Cardiac fibroblast (primary cell): ENCODE measurements at regions not wholly inside any gene's neighbourhood (a gene's known extent, or its start where the extent isn't known, plus 50 kb on each side); places are given as distances from the start of the nearest gene placed in this dataset.

Experiments
- DNase-seq, 2 donors: peaks; one replicate each; pipeline versions ENCODE4 v3.0.0 to v3.0.0-alpha.2; 2010; ENCODE audit warnings: low read depth in 2 of 2
- H3K4me3 ChIP-seq, 2 donors: replicated peaks in 1 of 2; 1 replicate in 1 of 2; 2 replicates in 1 of 2; pipeline ENCODE4 v1.5.1; 2011; ENCODE audit warnings: low read depth in 2 of 2, low read length in 2 of 2, mild to moderate bottlenecking in 2 of 2, moderate library complexity in 1 of 2
- CTCF ChIP-seq: IDR thresholded peaks from one replicate; pipeline ENCODE4 v1.5.1; 2011; ENCODE audit warnings: low read depth, mild to moderate bottlenecking, low read length, inconsistent platforms

GRCh38 chr16:86740906-86741799 is 162.8 kb downstream of the FOXL1 start:
- no peak for TF ChIP-seq CTCF
- H3K4me3 ChIP-seq, result peak overlapping the region; percentile 23 to 55
- peak; percentile 77 to 96 for DNase-seq

- TF ChIP-seq CTCF, result no peak
- DNase-seq, result no peak
- no peak overlapping the region for H3K4me3 ChIP-seq
Observed at GRCh38 chr16:86747761-86748160, 169.4 kb downstream of the FOXL1 start.

- no peak for DNase-seq
- H3K4me3 ChIP-seq, result no peak overlapping the region
- no peak for TF ChIP-seq CTCF
Observed at GRCh38 chr16:86748652-86749051, 170.3 kb downstream of the FOXL1 start.

GRCh38 chr16:86751076-86752030 is 173.0 kb downstream of the FOXL1 start:
- no peak overlapping the region for H3K4me3 ChIP-seq
- no peak for TF ChIP-seq CTCF
- DNase-seq, result peak; percentile 88

- H3K4me3 ChIP-seq, result no peak overlapping the region
- no peak for TF ChIP-seq CTCF
Observed at GRCh38 chr16:86752582-86753175, 174.3 kb downstream of the FOXL1 start.

GRCh38 chr16:86753399-86753798 is 175.1 kb downstream of the FOXL1 start:
- no peak for DNase-seq
- no peak overlapping the region for H3K4me3 ChIP-seq
- TF ChIP-seq CTCF, result no peak

More at GRCh38 chr16:86752582-86753175, 174.3 kb downstream of the FOXL1 start:
- peak in 1 of 2 donors; percentile 29 for DNase-seq
